ENCODE measurements at regions not wholly inside any gene's neighbourhood (a gene's known extent, or its start where the extent isn't known, plus 50 kb on each side); places are given as distances from the start of the nearest gene placed in this dataset.

- CTCF ChIA-PET (ENCODE audit: low intra/inter-chr PET ratio, low total read pairs): no interaction called here
- POLR2A ChIA-PET: no interaction called here
Observed at GRCh38 chr14:43356979-43357545, 1150.0 kb downstream of the FSCB start.

More at GRCh38 chr14:43356979-43357545, 1150.0 kb downstream of the FSCB start:
- no peak for FAIRE-seq
- Histone ChIP-seq H3K4me1 (ENCODE audit: insufficient read depth, low read length) (no peaks in the 10 kb centered on the region), H3K9ac (ENCODE audit: insufficient read depth, low read depth, low read length) (no peak overlapping the region), H3K79me2 (ENCODE audit: insufficient read depth, low read length) (no peaks in the 10 kb centered on the region), H3K36me3 (replicated peaks in 1 of 2; ENCODE audit: control insufficient read depth in 1 of 2, insufficient read depth in 2 of 2, low read length in 2 of 2) (no peaks in the 10 kb centered on the region), H3K4me3 (replicated peaks in 1 of 3; ENCODE audit: insufficient read depth in 1 of 3, low read depth in 2 of 3, low read length in 3 of 3) (no peak overlapping the region), H2AFZ (ENCODE audit: low read length) (no peak overlapping the region), H3K27me3 (ENCODE audit: control insufficient read depth in 1 of 2, insufficient read depth in 2 of 2, low read length in 2 of 2) (no peaks in the 10 kb centered on the region), H3K4me2 (ENCODE audit: low read depth, low read length) (no peak overlapping the region), H3K9me3 (ENCODE audit: low read length) (no peaks in the 10 kb centered on the region), H4K20me1 (ENCODE audit: insufficient read depth, low read length) (no peaks in the 10 kb centered on the region), H3K27ac (ENCODE audit: extremely low read length, insufficient read depth, low read length) (no peak overlapping the region)
- in situ Hi-C loops (cut with HindIII; ENCODE audit: extremely low pct_ligation_motif_present, low pct_unique_long_range_greater_than_20kb) (no loop called here), intact Hi-C loops (cut with micrococcal nuclease; ENCODE audit: unreplicated experiment) (no loop called here)
- no peak for ATAC-seq
- no peak for DNase-seq (ENCODE audit: low spot score)
- no TSS peak for BruUV-seq (replicated peaks)
- no peak for TF ChIP-seq THRA (CRISPR knock-in tag; IDR thresholded peaks at IDR 0.05; ENCODE audit: borderline replicate concordance)
- TF ChIP-seq TFE3 (CRISPR knock-in tag; IDR thresholded peaks at IDR 0.05): no peak
- no peak for TF ChIP-seq ZNF275 (CRISPR knock-in tag; IDR thresholded peaks at IDR 0.05; ENCODE audit: borderline replicate concordance)
- no peak for TF ChIP-seq BHLHE40 (IDR thresholded peaks at IDR 0.05; ENCODE audit: low read length)
- no peak for TF ChIP-seq CREBL2 (CRISPR knock-in tag; IDR thresholded peaks at IDR 0.05; ENCODE audit: borderline replicate concordance)
- TF ChIP-seq KMT2A (CRISPR knock-in tag; IDR thresholded peaks at IDR 0.05): no peak
- no peak for TF ChIP-seq KLF16 (CRISPR knock-in tag; IDR thresholded peaks at IDR 0.05)
- no peak for TF ChIP-seq ZNF674 (CRISPR knock-in tag; IDR thresholded peaks at IDR 0.05; ENCODE audit: low read depth)
- no peak for TF ChIP-seq NCOA2 (CRISPR knock-in tag; IDR thresholded peaks at IDR 0.05)
- no peak for TF ChIP-seq KDM6A (CRISPR knock-in tag; IDR thresholded peaks at IDR 0.05; ENCODE audit: low read depth)
- TF ChIP-seq ZNF530 (CRISPR knock-in tag; IDR thresholded peaks at IDR 0.05; ENCODE audit: low read depth): no peak
- no peak for TF ChIP-seq RXRB (CRISPR knock-in tag; IDR thresholded peaks at IDR 0.05; ENCODE audit: borderline replicate concordance)
